GM21529 (cell line): ENCODE measurements at regions not wholly inside any gene's neighbourhood (a gene's known extent, or its start where the extent isn't known, plus 50 kb on each side); places are given as distances from the start of the nearest gene placed in this dataset.

Experiments
- ATAC-seq: cut with Tn5 transposase; IDR thresholded peaks from one replicate; pipeline ENCODE4 v1.9.1; 2021; ENCODE audit not compliant: unreplicated experiment

DNA sequence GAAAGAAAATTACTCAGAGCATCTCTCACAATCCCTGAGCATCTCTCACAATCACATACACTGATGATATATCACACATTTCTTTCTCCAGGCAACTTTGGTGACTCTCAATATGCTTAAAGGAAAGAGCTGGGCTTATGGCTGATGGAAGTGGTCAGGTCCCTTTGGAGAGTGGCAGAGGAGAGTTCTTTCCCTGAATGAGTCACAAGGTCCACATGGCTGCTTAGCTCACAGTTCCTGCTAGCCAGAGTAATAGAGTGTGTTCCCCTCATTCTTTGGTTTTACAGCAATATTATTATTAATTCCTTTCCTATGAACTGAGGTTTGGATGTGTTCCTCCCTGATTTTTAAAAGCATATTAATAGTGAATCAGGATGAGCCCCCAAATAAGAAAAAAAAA is 287.4 kb downstream of the C7orf25 start:
- no peak for ATAC-seq

GRCh38 chr7:42621543-42622219 is 290.2 kb downstream of the C7orf25 start:
- no peak for ATAC-seq

DNA sequence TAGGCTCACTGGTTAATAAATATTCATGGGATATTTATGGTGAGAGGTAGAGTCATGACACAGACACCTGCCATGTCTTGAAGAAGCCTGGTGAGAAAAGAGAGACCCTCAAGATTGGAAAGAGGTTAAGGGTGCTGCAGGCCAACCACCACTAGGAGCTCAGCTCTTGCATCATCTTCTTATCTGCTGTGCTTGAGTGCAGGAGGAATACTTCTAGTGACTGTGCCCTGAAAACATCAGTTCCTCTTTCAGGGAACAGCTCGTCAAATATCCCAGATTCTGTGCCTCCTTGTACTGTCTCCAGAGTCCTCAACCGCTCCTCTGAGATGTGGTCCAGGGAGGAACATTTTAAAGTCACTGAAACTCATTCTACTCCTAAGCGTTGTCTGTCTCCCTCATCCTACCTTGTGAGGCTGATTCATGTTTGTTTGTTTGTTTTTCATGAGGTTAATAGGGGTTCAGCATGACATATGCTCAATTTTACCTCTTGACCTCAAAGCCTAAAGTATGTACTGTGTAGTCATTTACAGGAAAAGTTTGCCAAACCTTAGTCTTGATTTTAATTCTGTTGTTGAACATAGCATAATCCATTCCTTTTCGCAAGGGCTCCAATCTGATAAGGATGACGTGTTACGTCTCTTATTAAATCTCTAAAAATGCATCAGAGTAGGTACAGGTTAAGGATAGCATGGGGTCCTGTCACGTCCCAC is 293.1 kb downstream of the C7orf25 start:
- ATAC-seq, result no peak

GRCh38 chr7:42617806-42618457 is 293.9 kb downstream of the C7orf25 start:
- ATAC-seq, result no peak

DNA sequence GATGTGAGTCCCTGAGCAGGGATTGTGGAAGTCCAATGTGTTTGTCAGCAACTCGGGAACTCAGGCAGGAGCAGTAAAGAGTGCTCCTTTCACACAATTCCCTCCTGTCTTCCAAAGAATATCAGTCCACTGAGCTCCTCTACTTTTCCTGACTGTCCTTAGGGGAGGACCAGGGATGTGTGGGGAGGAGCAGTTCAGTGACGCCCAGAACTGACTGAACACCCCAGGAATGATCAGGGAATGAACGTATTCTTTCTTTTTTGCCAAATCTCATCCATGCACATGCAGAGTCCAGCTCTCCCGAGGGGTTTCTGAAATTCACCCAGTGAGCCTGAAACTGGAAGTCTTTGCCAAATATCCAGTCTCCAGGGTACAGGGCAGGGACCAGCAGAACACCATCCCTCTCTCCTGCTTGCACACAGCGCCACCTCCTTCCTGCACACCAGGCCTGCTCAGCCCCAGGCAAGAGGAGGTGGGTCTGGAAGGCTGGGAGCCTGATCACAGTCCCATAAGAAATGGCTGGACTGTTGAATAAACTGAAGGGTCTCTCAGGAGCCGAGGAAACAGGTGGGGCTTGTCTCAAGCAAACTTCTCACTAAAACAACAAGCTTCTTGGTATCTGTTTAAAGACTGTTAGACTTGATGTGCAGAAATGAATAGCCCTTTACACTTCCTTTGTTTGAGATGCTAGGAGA is 294.7 kb downstream of the C7orf25 start:
- no peak for ATAC-seq

GRCh38 chr7:42614636-42615035 is 297.2 kb downstream of the C7orf25 start:
- ATAC-seq, result no peak

DNA sequence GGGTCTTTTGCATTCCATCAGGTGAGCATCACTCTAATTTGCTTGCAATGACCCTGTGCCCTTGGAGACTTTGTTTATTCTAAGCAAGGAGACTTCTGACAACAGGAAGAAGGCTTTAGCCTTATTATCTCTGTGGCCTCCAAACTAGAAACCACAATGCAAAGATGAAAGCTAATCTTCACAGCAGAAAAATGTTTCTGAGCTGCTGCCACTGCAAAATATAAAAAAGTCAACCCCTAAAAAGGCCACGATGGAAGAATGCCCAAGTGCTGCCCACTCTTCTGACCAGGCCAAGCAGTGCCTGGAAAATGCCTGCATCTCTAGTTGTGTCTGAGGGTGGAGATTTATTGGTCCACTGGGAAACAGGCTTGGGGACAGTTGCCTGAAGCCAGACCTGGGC is 299.9 kb downstream of the C7orf25 start:
- ATAC-seq, result no peak

DNA sequence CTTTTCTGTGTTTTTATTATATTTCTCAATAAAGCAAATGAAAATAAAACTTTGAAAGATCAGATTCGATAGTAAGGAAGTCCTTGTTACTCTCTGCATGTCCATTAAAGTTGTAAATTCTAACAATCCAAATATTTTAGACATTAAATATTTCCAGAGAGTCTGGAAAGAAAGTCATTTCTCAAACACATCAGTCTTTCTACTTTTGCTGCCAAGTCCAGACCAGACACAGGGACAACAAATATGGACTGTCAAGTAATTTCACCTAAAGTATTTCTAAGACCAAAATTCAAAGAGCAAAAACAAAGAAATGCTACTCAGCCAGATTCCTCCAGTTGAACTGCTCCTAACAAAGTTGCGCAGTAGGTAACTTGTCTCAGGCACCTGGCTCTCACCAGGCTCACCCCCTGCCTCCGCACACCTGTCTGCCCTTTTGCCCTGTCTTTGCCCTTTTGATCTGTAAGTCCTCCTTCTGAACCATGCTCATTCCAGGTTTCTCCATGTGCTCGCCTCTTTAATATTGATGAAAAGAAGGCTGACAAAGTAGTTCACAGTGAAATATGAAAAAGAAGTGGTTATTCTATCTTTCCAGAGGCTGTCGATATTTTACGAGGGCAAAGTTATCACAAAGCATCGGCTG is 300.5 kb downstream of the C7orf25 start:
- ATAC-seq, result no peak

- ATAC-seq, result no peak
Observed at GRCh38 chr7:42606193-42606905, 305.5 kb downstream of the C7orf25 start.

- no peak for ATAC-seq
Observed at GRCh38 chr7:42605406-42606192, 306.3 kb downstream of the C7orf25 start.

DNA sequence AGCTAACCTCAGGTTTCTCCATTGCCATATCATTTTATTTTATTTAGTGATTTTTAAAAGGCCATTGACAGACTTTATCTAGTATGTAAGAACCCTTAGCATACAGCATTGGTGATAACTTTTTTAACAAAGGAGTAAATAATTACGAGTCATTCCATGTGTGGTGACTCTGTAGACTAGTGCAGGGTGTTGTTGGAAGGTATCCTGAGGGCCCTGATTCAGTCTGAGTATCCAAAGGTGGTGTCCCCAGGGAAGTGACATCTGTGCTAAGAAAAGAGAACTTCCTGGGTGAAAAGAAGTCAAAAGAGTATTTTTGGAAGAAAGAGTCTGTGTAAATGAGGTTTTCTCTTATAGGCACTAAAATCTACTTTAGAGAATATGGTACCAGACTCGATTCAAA is 308.4 kb downstream of the C7orf25 start:
- ATAC-seq, result no peak

DNA sequence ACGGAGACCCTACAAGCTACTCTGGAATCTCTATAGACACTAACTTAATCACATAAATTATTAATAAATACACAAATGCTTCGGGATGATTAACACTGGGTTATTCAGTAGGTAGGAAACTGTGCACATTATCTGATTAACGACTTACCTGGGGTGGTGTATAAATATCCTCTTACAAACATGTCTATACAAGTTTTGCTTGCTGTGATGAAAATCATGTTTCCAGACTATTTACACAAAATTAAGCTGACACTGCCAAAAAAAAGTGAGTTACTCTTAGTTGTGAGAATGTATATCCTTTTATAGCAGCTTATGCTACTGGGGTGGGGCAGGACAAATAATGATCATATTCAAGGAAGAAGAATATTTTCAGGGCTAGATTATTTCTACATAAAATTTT is 314.6 kb downstream of the C7orf25 start:
- no peak for ATAC-seq

DNA sequence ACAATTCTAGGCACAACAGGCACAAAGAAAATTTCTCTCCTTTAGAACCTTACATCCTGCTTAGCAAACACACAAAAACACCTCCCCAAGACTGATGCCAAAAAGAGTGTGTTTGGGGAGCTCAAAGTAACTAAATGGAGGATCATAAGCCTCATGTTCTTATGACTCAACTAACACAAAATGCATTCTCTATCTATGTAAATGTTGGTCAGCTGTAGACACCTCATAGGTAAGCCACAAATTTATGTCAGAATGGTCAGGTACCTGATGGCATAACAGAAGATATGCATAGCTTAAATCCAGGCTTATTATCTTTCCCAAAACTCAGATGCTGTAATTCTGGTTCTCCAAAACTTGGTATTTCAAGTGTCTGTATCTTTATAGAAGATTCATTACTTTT is 315.1 kb downstream of the C7orf25 start:
- no peak for ATAC-seq

DNA sequence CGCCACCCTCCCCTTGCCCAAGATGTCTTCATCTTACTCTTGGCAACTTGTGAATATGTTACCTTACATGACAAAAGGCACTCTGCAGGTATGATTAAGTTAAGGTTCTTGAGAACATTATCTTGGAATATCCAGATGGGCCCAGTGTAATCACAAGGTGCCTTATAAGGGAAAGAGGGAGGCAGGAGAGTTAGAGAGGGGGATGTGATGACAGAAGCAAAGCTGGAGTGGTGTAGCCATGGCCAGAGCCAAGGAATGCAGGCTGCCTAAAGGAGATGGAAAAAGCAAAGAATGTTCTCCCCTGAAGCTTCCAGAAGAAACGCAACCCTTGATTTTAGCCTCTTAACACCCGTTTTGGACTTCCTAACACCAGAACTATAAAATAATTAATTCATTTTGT is 318.0 kb downstream of the C7orf25 start:
- no peak for ATAC-seq

- no peak for ATAC-seq
Observed at GRCh38 chr7:42590771-42591310, 321.0 kb downstream of the C7orf25 start.

DNA sequence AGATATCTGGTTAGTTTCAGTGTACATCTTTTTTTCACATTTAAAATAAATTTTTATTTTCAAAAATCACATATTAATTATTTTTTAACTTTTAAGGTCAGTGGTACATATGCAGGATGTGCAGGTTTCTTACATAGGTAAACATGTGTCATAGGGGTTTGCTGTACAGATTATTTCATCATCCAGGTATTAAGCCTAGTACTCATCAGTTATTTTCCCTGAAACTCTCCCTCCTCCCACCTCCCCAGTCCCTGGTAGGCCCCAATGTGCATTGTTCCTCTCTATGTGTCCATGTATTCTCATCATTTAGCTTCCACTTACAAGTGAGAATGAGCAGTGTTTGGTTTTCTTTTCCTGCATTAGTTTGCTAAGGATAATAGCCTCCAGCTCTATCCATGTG is 323.0 kb downstream of the C7orf25 start:
- no peak for ATAC-seq

GRCh38 chr7:42587806-42588205 is 324.1 kb downstream of the C7orf25 start:
- no peak for ATAC-seq

- no peak for ATAC-seq
Observed at GRCh38 chr7:42580061-42580460, 331.8 kb downstream of the C7orf25 start.

DNA sequence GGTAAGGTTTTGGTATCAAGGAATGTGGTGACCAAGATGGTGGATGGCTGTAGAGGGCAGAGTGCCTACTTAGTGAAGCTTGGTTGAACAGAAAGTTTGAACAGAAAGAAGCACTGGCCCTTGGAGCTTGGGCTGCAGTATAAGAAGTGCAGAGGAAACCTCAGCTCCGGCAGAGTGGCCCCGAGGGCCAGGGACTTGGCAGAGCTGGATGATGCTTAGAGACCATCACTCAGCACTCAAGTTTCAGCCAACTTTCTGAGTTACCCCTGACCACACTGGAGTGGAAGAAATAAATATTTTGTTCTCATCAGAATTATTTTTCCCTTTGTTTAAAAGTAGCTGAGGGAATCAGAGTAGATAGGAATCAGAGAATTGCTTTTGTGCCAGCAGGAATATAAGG is 336.7 kb downstream of the C7orf25 start:
- ATAC-seq, result no peak

DNA sequence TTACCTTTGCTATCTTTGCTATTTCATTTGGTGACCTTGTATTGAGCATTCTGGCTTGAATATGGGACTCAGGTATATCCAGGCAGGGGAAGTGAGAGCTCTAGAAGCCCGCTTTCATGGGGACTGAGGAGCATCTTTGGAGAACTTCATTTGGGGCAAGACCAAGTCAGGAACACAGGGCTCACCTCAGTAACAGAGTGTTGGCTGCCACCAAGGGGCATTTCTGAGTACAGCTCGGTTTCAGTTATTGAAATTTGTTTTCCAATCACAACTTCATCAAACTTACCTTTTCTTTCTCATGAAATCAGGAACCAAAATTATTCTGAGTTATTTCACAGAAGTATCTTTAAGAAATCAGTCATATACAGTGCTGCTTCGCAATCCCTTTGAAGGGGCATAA is 337.2 kb downstream of the C7orf25 start:
- no peak for ATAC-seq
